Nephron (organoid): ENCODE measurements at regions not wholly inside any gene's neighbourhood (a gene's known extent, or its start where the extent isn't known, plus 50 kb on each side); places are given as distances from the start of the nearest gene placed in this dataset.
"Not testable (repeated sequence)": the region's sequence is repeated elsewhere in the genome, so short reads cannot be mapped to it uniquely, and the experiment has no call there.

Source experiments
- H3K27ac Mint-ChIP-seq, 3 experiments: 2 replicates each; pipeline ENCODE4 v1.8.0; 2020; ENCODE audit warnings: mixed read lengths in 3 of 3, mild to moderate bottlenecking in 2 of 3, moderate library complexity in 1 of 3
- H3K27me3 Mint-ChIP-seq: 2 replicates; pipeline ENCODE4 v1.8.0; 2021; ENCODE audit warnings: low read depth, mild to moderate bottlenecking, moderate library complexity, mixed read lengths
- H3K36me3 Mint-ChIP-seq: 2 replicates; pipeline ENCODE4 v1.8.0; 2020; ENCODE audit warnings: low read depth, mixed read lengths
- H3K4me1 Mint-ChIP-seq: 2 replicates; pipeline ENCODE4 v1.8.0; 2020; ENCODE audit warnings: mixed read lengths
- H3K4me3 Mint-ChIP-seq, 3 experiments: 2 replicates each; pipeline ENCODE4 v1.8.0; 2020; ENCODE audit warnings: mild to moderate bottlenecking in 3 of 3, mixed read lengths in 3 of 3, moderate library complexity in 2 of 3
- H3K9me3 Mint-ChIP-seq: 2 replicates; pipeline ENCODE4 v1.8.0; 2020; ENCODE audit warnings: mixed read lengths
- CTCF ChIP-seq, 3 experiments: fragments of 200-600 bp; sonication (generic); IDR thresholded peaks; one replicate each; pipeline ENCODE4 v1.5.0; 2021; ENCODE audit warnings: antibody characterized with exemption in 3 of 3; ENCODE audit not compliant: unreplicated experiment in 3 of 3

- Mint-ChIP-seq H3K4me3 (no peak overlapping the region), H3K27ac (no peak overlapping the region), H3K9me3 (peaks cover 54% of the 10 kb centered on the region), H3K27me3 (no peaks in the 10 kb centered on the region), H3K4me1 (no peaks in the 10 kb centered on the region), H3K36me3 (no peaks in the 10 kb centered on the region)
- TF ChIP-seq CTCF (IDR thresholded peaks at IDR 0.05; ENCODE audit: unreplicated experiment in 3 of 3), result no peak
These were observed 1011.8 kb downstream of the TMEM121 start for GRCh38 chr14:106538201-106538600.

GRCh38 chr14:106547735-106548434 lies 1021.5 kb downstream of the TMEM121 start:
- no peak overlapping the region for H3K4me3 Mint-ChIP-seq
- no peaks in the 10 kb centered on the region for H3K4me1 Mint-ChIP-seq
- peaks cover 44% of the 10 kb centered on the region for H3K9me3 Mint-ChIP-seq
- H3K36me3 Mint-ChIP-seq, result no peaks in the 10 kb centered on the region
- no peak overlapping the region for H3K27ac Mint-ChIP-seq
- no peaks in the 10 kb centered on the region for H3K27me3 Mint-ChIP-seq
- no peak for TF ChIP-seq CTCF (IDR thresholded peaks at IDR 0.05; ENCODE audit: unreplicated experiment in 3 of 3)

- Mint-ChIP-seq H3K4me1 (no peaks in the 10 kb centered on the region), H3K4me3 (no peak overlapping the region), H3K27me3 (no peaks in the 10 kb centered on the region), H3K9me3 (peaks cover 44% of the 10 kb centered on the region), H3K27ac (no peak overlapping the region), H3K36me3 (no peaks in the 10 kb centered on the region)
- TF ChIP-seq CTCF (IDR thresholded peaks at IDR 0.05; ENCODE audit: unreplicated experiment in 3 of 3), result no peak
These were observed 1022.7 kb downstream of the TMEM121 start for GRCh38 chr14:106549064-106549463.

GRCh38 chr14:106551265-106551664 lies 1024.9 kb downstream of the TMEM121 start:
- H3K4me1 Mint-ChIP-seq, result no peaks in the 10 kb centered on the region
- TF ChIP-seq CTCF (IDR thresholded peaks at IDR 0.05; ENCODE audit: unreplicated experiment in 3 of 3), result no peak
- H3K27me3 Mint-ChIP-seq, result no peaks in the 10 kb centered on the region
- no peak overlapping the region for H3K27ac Mint-ChIP-seq
- H3K9me3 Mint-ChIP-seq, result peaks cover 42% of the 10 kb centered on the region
- H3K4me3 Mint-ChIP-seq, result no peak overlapping the region
- no peaks in the 10 kb centered on the region for H3K36me3 Mint-ChIP-seq

GRCh38 chr14:106556211-106556610 lies 1029.8 kb downstream of the TMEM121 start:
- not testable (repeated sequence) for H3K36me3 Mint-ChIP-seq, H3K4me3 Mint-ChIP-seq, H3K27me3 Mint-ChIP-seq, H3K4me1 Mint-ChIP-seq, H3K27ac Mint-ChIP-seq
- H3K9me3 Mint-ChIP-seq, result peaks cover 29% of the 10 kb centered on the region

- Mint-ChIP-seq H3K4me3 (no peak overlapping the region), H3K27me3 (no peaks in the 10 kb centered on the region), H3K36me3 (no peaks in the 10 kb centered on the region), H3K4me1 (no peaks in the 10 kb centered on the region), H3K9me3 (peaks cover 25% of the 10 kb centered on the region), H3K27ac (no peak overlapping the region)
- TF ChIP-seq CTCF (IDR thresholded peaks at IDR 0.05; ENCODE audit: unreplicated experiment in 3 of 3), result no peak
These were observed 1030.4 kb downstream of the TMEM121 start for GRCh38 chr14:106556665-106557289.
